Panc1 (cell line): ENCODE measurements at regions not wholly inside any gene's neighbourhood (a gene's known extent, or its start where the extent isn't known, plus 50 kb on each side); places are given as distances from the start of the nearest gene placed in this dataset.

ENCODE experiments used
- ATAC-seq: fragments of 200-7000 bp; cut with Tn5 transposase; 2 replicates; pipeline ENCODE4 v1.9.1; 2020; ENCODE audit warnings: mild to moderate bottlenecking, moderate library complexity
- BruUV-seq: library from RNA; stranded (reverse); fragments of 400-500 nt; replicated peaks from 2 replicates; lab custom pipeline; 2021; lab: Mats Ljungman, UMichigan
- CTCF ChIA-PET: fragments of 300-600 bp; sonication (Branson Sonifier 250); formaldehyde crosslinking; loops from one replicate; lab custom pipeline; 2022; ENCODE audit warnings: antibody characterized with exemption; lab: Charles Lee
- POLR2A ChIA-PET: fragments of 300-600 bp; sonication (Branson Sonifier 250); formaldehyde crosslinking; loops from one replicate; lab custom pipeline; 2022; ENCODE audit warnings: antibody characterized with exemption; lab: Charles Lee
- DNase-seq: peaks from one replicate; pipeline ENCODE4 v3.0.0-alpha.2; 2010; ENCODE audit warnings: low read depth, low spot score
- H3K27ac ChIP-seq: 2 replicates; pipeline ENCODE4 v1.5.1; 2011; ENCODE audit warnings: mild to moderate bottlenecking, low read length, inconsistent platforms
- H3K27me3 ChIP-seq: fragments of 200-500 bp; sonication (Bioruptor generic); 2 replicates; pipeline ENCODE4 v1.6.0; 2014; ENCODE audit warnings: low read length, inconsistent platforms; ENCODE audit not compliant: control insufficient read depth, insufficient read depth
- H3K36me3 ChIP-seq: fragments of 200-500 bp; sonication (Bioruptor generic); 2 replicates; pipeline ENCODE4 v1.5.1; 2014; ENCODE audit warnings: inconsistent platforms, mild to moderate bottlenecking, low read length, moderate library complexity; ENCODE audit not compliant: control insufficient read depth, insufficient read depth
- H3K4me1 ChIP-seq: 2 replicates; pipeline ENCODE4 v1.5.1; 2011; ENCODE audit warnings: inconsistent platforms, mild to moderate bottlenecking, low read length, moderate library complexity; ENCODE audit not compliant: control insufficient read depth, insufficient read depth
- H3K4me3 ChIP-seq, 2 experiments: 2 replicates each; pipeline ENCODE4 v1.5.1; 2011 to 2012; ENCODE audit warnings: low read depth in 2 of 2, low read length in 2 of 2, mild to moderate bottlenecking in 2 of 2, inconsistent platforms in 1 of 2, moderate library complexity in 1 of 2
- H3K9me3 ChIP-seq: fragments of 200-500 bp; sonication (Bioruptor generic); 2 replicates; pipeline ENCODE4 v1.5.1; 2014; ENCODE audit warnings: low read depth, mild to moderate bottlenecking, inconsistent platforms, low read length, moderate library complexity; ENCODE audit not compliant: control insufficient read depth, insufficient read depth
- CTCF ChIP-seq: fragments of 450-650 bp; IDR thresholded peaks from 2 replicates; pipeline ENCODE4 v1.5.1; 2017; ENCODE audit warnings: mild to moderate bottlenecking
- POLR2AphosphoS5 ChIP-seq: IDR thresholded peaks from 2 replicates; pipeline ENCODE4 v1.6.1; 2012; ENCODE audit warnings: mild to moderate bottlenecking, low read depth, low read length, moderate library complexity
- REST ChIP-seq, 2 experiments: IDR thresholded peaks; 2 replicates each; pipeline ENCODE4 v1.6.1; 2011 to 2012; ENCODE audit warnings: low read depth in 2 of 2, control low read depth in 1 of 2, low read length in 1 of 2, mild to moderate bottlenecking in 1 of 2, moderate library complexity in 1 of 2; ENCODE audit not compliant: insufficient read depth in 1 of 2
- SIN3A ChIP-seq: IDR thresholded peaks from 2 replicates; pipeline ENCODE4 v1.6.1; 2012; ENCODE audit warnings: low read depth, mild to moderate bottlenecking, low read length, moderate library complexity, borderline replicate concordance; ENCODE audit not compliant: insufficient read depth
- TCF7L2 ChIP-seq: IDR thresholded peaks from 2 replicates; pipeline ENCODE4 v1.6.1; 2011; ENCODE audit warnings: mild to moderate bottlenecking, low read depth, low read length, inconsistent platforms
- in situ Hi-C: cut with HindIII; loops from 2 replicates; pipeline ENCODE4 v1.10.0; 2016; ENCODE audit warnings: low sequenced_read_pairs, low pct_unique_long_range_greater_than_20kb
- intact Hi-C: fragments of 100-400 bp; cut with micrococcal nuclease; formaldehyde crosslinking; loops from one replicate; pipeline ENCODE4 v1.10.0; 2022; ENCODE audit not compliant: unreplicated experiment

DNA sequence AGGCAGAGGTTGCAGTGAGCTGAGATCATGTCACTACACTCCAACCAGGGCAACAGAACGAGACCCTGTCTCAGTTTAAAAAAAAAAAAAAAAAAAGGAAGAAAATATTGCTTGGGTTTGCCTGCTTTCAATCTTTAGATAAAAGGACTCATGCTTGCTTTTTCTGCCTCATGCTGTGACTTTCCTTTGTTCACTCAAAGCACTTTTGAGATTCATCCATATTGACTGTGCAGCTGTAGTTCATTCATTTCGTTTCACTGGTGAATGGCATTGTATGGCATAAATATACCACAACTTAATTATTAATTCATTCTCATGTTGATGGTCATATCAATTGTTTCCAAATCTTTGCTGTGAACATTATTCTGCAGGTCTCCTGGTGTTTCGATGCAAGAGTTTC, 97.6 kb upstream of the NFE2L3 start:
- Histone ChIP-seq H3K4me1 (no peaks in the 10 kb centered on the region), H3K9me3 (no peaks in the 10 kb centered on the region), H3K4me3 (no peak overlapping the region), H3K36me3 (no peaks in the 10 kb centered on the region), H3K27ac (no peak overlapping the region), H3K27me3 (peaks cover 28% of the 10 kb centered on the region)
- ATAC-seq (no peak), DNase-seq (no peak)
- intact Hi-C loops = no loop called here
- BruUV-seq = no TSS peak
- ChIA-PET CTCF (no interaction called here), POLR2A (no interaction called here)
- TF ChIP-seq POLR2AphosphoS5 (no peak), TCF7L2 (no peak), SIN3A (no peak), CTCF (no peak), REST (IDR thresholded peaks at IDR 0.05; ENCODE audit: insufficient read depth in 1 of 2, low read depth in 2 of 2, low read length in 1 of 2) (no peak)
- in situ Hi-C loops = no loop called here

- in situ Hi-C loops = no loop called here
- no peak for ATAC-seq
Observed at GRCh38 chr7:26055241-26055640, 96.8 kb upstream of the NFE2L3 start.

More at GRCh38 chr7:26055241-26055640, 96.8 kb upstream of the NFE2L3 start:
- peaks cover 22% of the 10 kb centered on the region for H3K27me3 ChIP-seq
- no peak for TF ChIP-seq CTCF
- no peak for TF ChIP-seq SIN3A
- no peak for TF ChIP-seq POLR2AphosphoS5
- TF ChIP-seq REST (IDR thresholded peaks at IDR 0.05; ENCODE audit: insufficient read depth in 1 of 2, low read depth in 2 of 2, low read length in 1 of 2) = no peak
- no peak for TF ChIP-seq TCF7L2
- no peaks in the 10 kb centered on the region for H3K9me3 ChIP-seq
- H3K36me3 ChIP-seq = no peaks in the 10 kb centered on the region
- no peaks in the 10 kb centered on the region for H3K4me1 ChIP-seq
- H3K4me3 ChIP-seq = no peak overlapping the region
- intact Hi-C loops = no loop called here
- ChIA-PET POLR2A (no interaction called here), CTCF (no interaction called here)
- no TSS peak for BruUV-seq
- no peak for DNase-seq
- H3K27ac ChIP-seq = no peak overlapping the region
